GM23338 (cell line): ENCODE measurements at regions not wholly inside any gene's neighbourhood (a gene's known extent, or its start where the extent isn't known, plus 50 kb on each side); places are given as distances from the start of the nearest gene placed in this dataset.

Experiments
- ATAC-seq: fragments of 200-7000 bp; cut with Tn5 transposase; 3 replicates; pipeline ENCODE4 v1.9.1; 2020
- DNase-seq: peaks from one replicate; pipeline ENCODE4 v3.0.0-alpha.2; 2015; ENCODE audit warnings: low spot score
- H2AFZ ChIP-seq: fragments of 200-600 bp; sonication (generic); 2 replicates; pipeline ENCODE4 v1.8.0; 2016; ENCODE audit warnings: antibody characterized with exemption, mild to moderate bottlenecking, moderate library complexity
- H3F3A ChIP-seq: fragments of 200-600 bp; sonication (generic); replicated peaks from 2 replicates; pipeline ENCODE4 v1.8.0; 2017; ENCODE audit warnings: antibody characterized with exemption, mixed run types, low read depth
- H3K27ac ChIP-seq: fragments of 200-600 bp; sonication (generic); 2 replicates; pipeline ENCODE4 v1.6.1; 2016; ENCODE audit warnings: low read depth
- H3K27me3 ChIP-seq: fragments of 200-600 bp; sonication (generic); 2 replicates; pipeline ENCODE4 v1.8.0; 2016; ENCODE audit warnings: mild to moderate bottlenecking, mixed run types, moderate library complexity; ENCODE audit not compliant: insufficient read depth
- H3K36me3 ChIP-seq: fragments of 200-600 bp; sonication (generic); 2 replicates; pipeline ENCODE4 v1.8.0; 2016; ENCODE audit warnings: mild to moderate bottlenecking; ENCODE audit not compliant: insufficient read depth
- H3K4me1 ChIP-seq: fragments of 200-600 bp; sonication (generic); 2 replicates; pipeline ENCODE4 v1.8.0; 2016; ENCODE audit warnings: mild to moderate bottlenecking, moderate library complexity; ENCODE audit not compliant: insufficient read depth
- H3K4me2 ChIP-seq: fragments of 200-600 bp; sonication (generic); 2 replicates; pipeline ENCODE4 v1.7.1; 2017; ENCODE audit warnings: mixed run types
- H3K4me3 ChIP-seq: fragments of 200-600 bp; sonication (generic); 2 replicates; pipeline ENCODE4 v1.6.1; 2016; ENCODE audit warnings: mixed run types
- H3K79me2 ChIP-seq: fragments of 200-600 bp; sonication (generic); replicated peaks from 2 replicates; pipeline ENCODE4 v1.8.0; 2017; ENCODE audit warnings: mild to moderate bottlenecking; ENCODE audit not compliant: insufficient read depth
- H3K9me2 ChIP-seq: fragments of 200-600 bp; sonication (generic); 2 replicates; pipeline ENCODE4 v1.8.0; 2017; ENCODE audit not compliant: insufficient read depth
- H4K20me1 ChIP-seq: fragments of 200-600 bp; sonication (generic); replicated peaks from 2 replicates; pipeline ENCODE4 v1.8.0; 2017; ENCODE audit warnings: mild to moderate bottlenecking; ENCODE audit not compliant: insufficient read depth
- H3K27ac Mint-ChIP-seq: 2 replicates; pipeline ENCODE4 v1.8.0; 2020; ENCODE audit warnings: inconsistent platforms, mild to moderate bottlenecking, moderate library complexity, mixed read lengths
- H3K27me3 Mint-ChIP-seq: 3 replicates; pipeline ENCODE4 v1.8.0; 2022; ENCODE audit warnings: low read depth, mild to moderate bottlenecking, moderate library complexity, mixed read lengths, inconsistent platforms; ENCODE audit not compliant: insufficient read depth, poor library complexity
- H3K36me3 Mint-ChIP-seq: 3 replicates; pipeline ENCODE4 v1.8.0; 2021; ENCODE audit warnings: low read depth, mild to moderate bottlenecking, inconsistent platforms, moderate library complexity, mixed read lengths
- H3K4me1 Mint-ChIP-seq: 3 replicates; pipeline ENCODE4 v1.8.0; 2020; ENCODE audit warnings: mild to moderate bottlenecking, inconsistent platforms, mixed read lengths
- H3K4me3 Mint-ChIP-seq: 3 replicates; pipeline ENCODE4 v1.8.0; 2021; ENCODE audit warnings: moderate library complexity, mild to moderate bottlenecking, inconsistent platforms, mixed read lengths
- H3K9me3 Mint-ChIP-seq: 3 replicates; pipeline ENCODE4 v1.8.0; 2020; ENCODE audit warnings: moderate library complexity, mild to moderate bottlenecking, inconsistent platforms, mixed read lengths
- CREB1 ChIP-seq: fragments of 250-450 bp; sonication (Bioruptor Pico); IDR thresholded peaks from 2 replicates; pipeline ENCODE4 v1.5.0; 2020; ENCODE audit warnings: low read depth, mild to moderate bottlenecking, moderate library complexity
- CTCF ChIP-seq, 2 experiments: fragments of 200-600 bp in 1 of 2; sonication (generic) in 1 of 2; conservative IDR thresholded peaks; 2 replicates each; pipeline versions ENCODE4 v1.5.1 to v1.6.1; 2016 to 2017; ENCODE audit warnings: antibody characterized with exemption in 2 of 2, low read depth in 2 of 2, mild to moderate bottlenecking in 2 of 2, moderate library complexity in 1 of 2
- ETS1 ChIP-seq: IDR thresholded peaks from 2 replicates; pipeline ENCODE4 v1.6.1; 2016; ENCODE audit warnings: antibody characterized with exemption
- EZH2phosphoT487 ChIP-seq: fragments of 200-600 bp; sonication (generic); IDR thresholded peaks from one replicate; pipeline ENCODE4 v1.8.1; 2018; ENCODE audit warnings: antibody characterized with exemption; ENCODE audit not compliant: unreplicated experiment
- JUNB ChIP-seq: IDR thresholded peaks from one replicate; pipeline ENCODE4 v1.6.1; 2016; ENCODE audit warnings: antibody characterized with exemption; ENCODE audit not compliant: unreplicated experiment
- REST ChIP-seq: IDR thresholded peaks from one replicate; pipeline ENCODE4 v1.6.1; 2018; ENCODE audit warnings: antibody characterized with exemption; ENCODE audit not compliant: unreplicated experiment
- ZNF114 ChIP-seq: fragments of 250-450 bp; sonication (Bioruptor Pico); IDR thresholded peaks from 2 replicates; pipeline ENCODE4 v1.5.0; 2020; ENCODE audit warnings: mild to moderate bottlenecking, moderate library complexity
- ZNF462 ChIP-seq: fragments of 250-450 bp; sonication (Bioruptor Pico); IDR thresholded peaks from 2 replicates; pipeline ENCODE4 v1.5.0; 2020; ENCODE audit warnings: mild to moderate bottlenecking, moderate library complexity

- TF ChIP-seq ZNF462 = no peak
- TF ChIP-seq CREB1 (CRISPR knock-in tag) = no peak
- TF ChIP-seq ETS1 = no peak
- no peak for TF ChIP-seq ZNF114 (CRISPR knock-in tag)
- TF ChIP-seq JUNB = no peak
Observed at GRCh38 chr19:27753622-27754021, 1459.3 kb downstream of the UQCRFS1 start (continued).

GRCh38 chr19:27752530-27753184 is 1460.3 kb downstream of the UQCRFS1 start:
- Histone ChIP-seq H3K4me1 (0 out of 2 replicates have a peak, but pooled peaks cover 10% of the 10 kb centered on the region), H3F3A (no peaks in the 10 kb centered on the region), H3K27ac (no peak overlapping the region), H3K27me3 (peaks cover 97% of the 10 kb centered on the region), H3K36me3 (no peaks in the 10 kb centered on the region), H3K79me2 (no peaks in the 10 kb centered on the region), H4K20me1 (peaks cover 2% of the 10 kb centered on the region; the same call in 1 of the 2 replicates), H3K9me2 (no peaks in the 10 kb centered on the region), H3K4me3 (no peak overlapping the region), H2AFZ (no peak overlapping the region), H3K4me2 (no peak overlapping the region)
- Mint-ChIP-seq H3K4me1 (peaks cover 34% of the 10 kb centered on the region), H3K9me3 (peaks cover 13% of the 10 kb centered on the region; the same call in 1 of the 3 replicates), H3K36me3 (peaks cover 3% of the 10 kb centered on the region; the same call in 1 of the 3 replicates), H3K27ac (no peak overlapping the region), H3K4me3 (no peak overlapping the region), H3K27me3 (peaks cover 76% of the 10 kb centered on the region)
- ATAC-seq (no peak), DNase-seq (no peak)
- TF ChIP-seq JUNB = no peak
- no peak for TF ChIP-seq ETS1
- no peak for TF ChIP-seq CTCF (conservative IDR thresholded peaks at IDR 0.05; ENCODE audit: low read depth in 2 of 2)
- TF ChIP-seq EZH2phosphoT487 = no peak
- no peak for TF ChIP-seq REST
